ENCODE measurements at regions not wholly inside any gene's neighbourhood (a gene's known extent, or its start where the extent isn't known, plus 50 kb on each side); places are given as distances from the start of the nearest gene placed in this dataset.
"Not testable (repeated sequence)": the region's sequence is repeated elsewhere in the genome, so short reads cannot be mapped to it uniquely, and the experiment has no call there.

- TF ChIP-seq REST (IDR thresholded peaks at IDR 0.05) (no peak), JUN (IDR thresholded peaks at IDR 0.05) (no peak), HEYL (CRISPR knock-in tag; IDR thresholded peaks at IDR 0.05) (no peak), ZC3H11A (IDR thresholded peaks at IDR 0.05) (no peak), FOSL2 (IDR thresholded peaks at IDR 0.05) (no peak), FOSL2 (CRISPR knock-in tag; IDR thresholded peaks at IDR 0.05) (no peak)
These were observed 83.6 kb upstream of the CASZ1 start (continued) for GRCh38 chr1:10880063-10880462.

- FAIRE-seq (no peak), DNase-seq (ENCODE audit: low read depth in 1 of 2, low spot score in 1 of 2) (no peak), ATAC-seq (no peak)
- TF ChIP-seq HOXB13 (CRISPR knock-in tag; IDR thresholded peaks at IDR 0.05; ENCODE audit: low read depth): no peak
- no peak for TF ChIP-seq ZNF302 (CRISPR knock-in tag; IDR thresholded peaks at IDR 0.05)
- TF ChIP-seq FOSL2 (IDR thresholded peaks at IDR 0.05): no peak
- TF ChIP-seq FOSL2 (CRISPR knock-in tag; IDR thresholded peaks at IDR 0.05): no peak
- TF ChIP-seq TFCP2L1 (CRISPR knock-in tag; IDR thresholded peaks at IDR 0.05): no peak
- H3K27ac ChIP-seq: no peak overlapping the region
- POLR2A ChIA-PET: interaction anchor here (0.7 kb wide), 1 partner anchor 909 kb away, joined by 3 read pairs; no protein-coding TSS in a partner anchor
- H3K4me3 ChIP-seq: no peak overlapping the region
- no peaks in the 10 kb centered on the region for H3K4me1 ChIP-seq
- H3K9me3 ChIP-seq: no peaks in the 10 kb centered on the region
- no peak overlapping the region for H3K4me2 ChIP-seq
- WGBS (ENCODE audit: missing lambda C conversion rate): 76% methylated on average over 9 of the region's 10 CpGs
- CTCF ChIA-PET: no interaction called here
These were observed 84.6 kb upstream of the CASZ1 start for GRCh38 chr1:10881046-10881445.

- CTCF ChIA-PET: no interaction called here
- Histone ChIP-seq H3K4me1 (no peaks in the 10 kb centered on the region), H3K4me3 (no peak overlapping the region), H3K27ac (no peak overlapping the region), H3K9me3 (no peaks in the 10 kb centered on the region), H3K4me2 (no peak overlapping the region)
- no peak for DNase-seq (ENCODE audit: low read depth in 1 of 2, low spot score in 1 of 2)
- no peak for FAIRE-seq
- no peak for ATAC-seq
- no peak for TF ChIP-seq MYC (IDR thresholded peaks at IDR 0.05; ENCODE audit: borderline replicate concordance, low read length)
- TF ChIP-seq SREBF2 (IDR thresholded peaks at IDR 0.05): no peak
- no peak for TF ChIP-seq EP300 (IDR thresholded peaks at IDR 0.05)
- TF ChIP-seq HOXA7 (CRISPR knock-in tag; IDR thresholded peaks at IDR 0.05): no peak
- POLR2A ChIA-PET: no interaction called here
- WGBS (ENCODE audit: missing lambda C conversion rate): 83% methylated on average over 4 of the region's 4 CpGs
These were observed 85.6 kb upstream of the CASZ1 start for GRCh38 chr1:10882069-10882468.

GRCh38 chr1:10887032-10887431 lies 90.6 kb upstream of the CASZ1 start:
- H3K27ac ChIP-seq; H3K4me1 ChIP-seq; H3K9me3 ChIP-seq; H3K4me2 ChIP-seq; POLR2A ChIA-PET; H3K4me3 ChIP-seq; ATAC-seq; DNase-seq (ENCODE audit: low read depth in 1 of 2, low spot score in 1 of 2); FAIRE-seq: not testable (repeated sequence)
- CTCF ChIA-PET: interaction anchor here (1.2 to 1.7 kb wide), 4 partner anchors 20 to 392 kb away, joined by 3 to 5 read pairs (median 4); no protein-coding TSS in a partner anchor
- WGBS (ENCODE audit: missing lambda C conversion rate): 73% methylated on average over 4 of the region's 4 CpGs

- FAIRE-seq: no peak
- POLR2A ChIA-PET: no interaction called here
- 56% methylated on average over 5 of the region's 23 CpGs for WGBS (ENCODE audit: missing lambda C conversion rate)
These were observed 91.8 kb upstream of the CASZ1 start for GRCh38 chr1:10888291-10888690.

More at GRCh38 chr1:10888291-10888690, 91.8 kb upstream of the CASZ1 start:
- DNase-seq (ENCODE audit: low read depth in 1 of 2, low spot score in 1 of 2): no peak
- Histone ChIP-seq H3K4me2 (no peak overlapping the region), H3K9me3 (no peaks in the 10 kb centered on the region), H3K4me1 (no peaks in the 10 kb centered on the region), H3K4me3 (no peak overlapping the region), H3K27ac (no peak overlapping the region)
- TF ChIP-seq EHF (CRISPR knock-in tag; IDR thresholded peaks at IDR 0.05): no peak
- TF ChIP-seq CHD4 (IDR thresholded peaks at IDR 0.05; ENCODE audit: borderline replicate concordance): no peak
- no peak for TF ChIP-seq POLR2A (IDR thresholded peaks at IDR 0.05; ENCODE audit: low read length)
- TF ChIP-seq PHF8 (IDR thresholded peaks at IDR 0.05; ENCODE audit: borderline replicate concordance, low read depth): no peak
- TF ChIP-seq CTCF (IDR thresholded peaks at IDR 0.05): no peak
- no peak for TF ChIP-seq NFE2L2 (conservative IDR thresholded peaks at IDR 0.05; ENCODE audit: low read length)
- TF ChIP-seq MAX (IDR thresholded peaks at IDR 0.05): no peak
- no peak for TF ChIP-seq JUN (IDR thresholded peaks at IDR 0.05)
- TF ChIP-seq HEYL (CRISPR knock-in tag; IDR thresholded peaks at IDR 0.05): no peak
- no peak for TF ChIP-seq NR3C1 (IDR thresholded peaks at IDR 0.05)
- TF ChIP-seq FOSB (CRISPR knock-in tag; IDR thresholded peaks at IDR 0.05): no peak
- TF ChIP-seq GATA3 (IDR thresholded peaks at IDR 0.05; ENCODE audit: borderline replicate concordance): no peak
- no peak for ATAC-seq
- CTCF ChIA-PET: interaction anchor here (1.4 to 1.7 kb wide), 2 partner anchors 381 to 394 kb away, joined by 5 read pairs; no protein-coding TSS in a partner anchor
